OCI-LY1 (cell line): ENCODE measurements at regions not wholly inside any gene's neighbourhood (a gene's known extent, or its start where the extent isn't known, plus 50 kb on each side); places are given as distances from the start of the nearest gene placed in this dataset.

Experiments
- H2AFZ ChIP-seq: fragments of 200-600 bp; sonication (generic), shearing (Covaris generic); 2 replicates; pipeline ENCODE4 v1.6.0; 2014; ENCODE audit warnings: antibody characterized with exemption, mild to moderate bottlenecking, low read length
- H3F3A ChIP-seq: fragments of 200-600 bp; sonication (generic), shearing (Covaris generic); 2 replicates; pipeline ENCODE4 v1.6.0; 2014; ENCODE audit warnings: mild to moderate bottlenecking, antibody characterized with exemption, low read length, moderate library complexity; ENCODE audit not compliant: insufficient read depth
- H3K27ac ChIP-seq: fragments of 200-600 bp; sonication (generic); 2 replicates; pipeline ENCODE4 v1.5.1; 2014; ENCODE audit warnings: low read length, mixed run types, mild to moderate bottlenecking, low read depth; ENCODE audit not compliant: poor library complexity, severe bottlenecking
- H3K27me3 ChIP-seq: fragments of 200-600 bp; sonication (generic); 2 replicates; pipeline ENCODE4 v1.6.0; 2014; ENCODE audit warnings: antibody characterized with exemption, mild to moderate bottlenecking, low read length, moderate library complexity; ENCODE audit not compliant: insufficient read depth
- H3K36me3 ChIP-seq: fragments of 200-600 bp; sonication (generic); 2 replicates; pipeline ENCODE4 v1.6.1; 2014; ENCODE audit warnings: mild to moderate bottlenecking, antibody characterized with exemption, low read length, moderate library complexity, mixed read lengths; ENCODE audit not compliant: insufficient read depth
- H3K4me1 ChIP-seq: fragments of 200-600 bp; sonication (generic); 2 replicates; pipeline ENCODE4 v1.5.1; 2014; ENCODE audit warnings: mild to moderate bottlenecking, low read length, moderate library complexity; ENCODE audit not compliant: insufficient read depth, severe bottlenecking
- H3K4me2 ChIP-seq: fragments of 200-600 bp; sonication (generic), shearing (Covaris generic); 2 replicates; pipeline ENCODE4 v1.6.1; 2014; ENCODE audit warnings: low read length
- H3K4me3 ChIP-seq: fragments of 200-600 bp; sonication (generic); 2 replicates; pipeline ENCODE4 v1.5.1; 2014; ENCODE audit warnings: low read length, low read depth, mild to moderate bottlenecking, mixed read lengths; ENCODE audit not compliant: poor library complexity, severe bottlenecking
- H3K79me2 ChIP-seq: fragments of 200-600 bp; shearing (Covaris generic); 2 replicates; pipeline ENCODE4 v1.6.1; 2016; ENCODE audit warnings: mixed run types, low read length, mixed read lengths; ENCODE audit not compliant: insufficient read depth
- H3K9ac ChIP-seq: fragments of 200-600 bp; sonication (generic), shearing (Covaris generic); 2 replicates; pipeline ENCODE4 v1.6.1; 2014; ENCODE audit warnings: mild to moderate bottlenecking, low read length, mixed read lengths
- H3K9me2 ChIP-seq: fragments of 200-600 bp; sonication (generic), shearing (Covaris generic); 2 replicates; pipeline ENCODE4 v1.6.1; 2014; ENCODE audit warnings: low read depth, mild to moderate bottlenecking, low read length, mixed read lengths
- H3K9me3 ChIP-seq: fragments of 200-600 bp; shearing (Covaris generic); 2 replicates; pipeline ENCODE4 v1.6.1; 2014; ENCODE audit warnings: low read length, mixed read lengths
- H4K20me1 ChIP-seq: fragments of 200-600 bp; sonication (generic), shearing (Covaris generic); 2 replicates; pipeline ENCODE4 v1.6.0; 2016; ENCODE audit warnings: mild to moderate bottlenecking, low read length; ENCODE audit not compliant: insufficient read depth
- CTCF ChIP-seq: fragments of 200-600 bp; sonication (generic), shearing (Covaris generic); IDR thresholded peaks from 2 replicates; pipeline ENCODE4 v1.5.1; 2017; ENCODE audit warnings: mild to moderate bottlenecking, antibody characterized with exemption, low read length, moderate library complexity, mixed read lengths
- EZH2 ChIP-seq: fragments of 200-600 bp; sonication (generic), shearing (Covaris generic); IDR thresholded peaks from 2 replicates; pipeline ENCODE4 v1.8.0; 2017; ENCODE audit warnings: borderline replicate concordance, mixed run types, mild to moderate bottlenecking, antibody characterized with exemption, low read length, moderate library complexity, mixed read lengths

- no peak overlapping the region for H3K27ac ChIP-seq
- no peaks in the 10 kb centered on the region for H3K9me2 ChIP-seq
- H3K4me3 ChIP-seq, result no peak overlapping the region
- TF ChIP-seq EZH2 (no peak), CTCF (no peak)
- H2AFZ ChIP-seq, result no peak overlapping the region
- no peaks in the 10 kb centered on the region for H3K36me3 ChIP-seq
- no peaks in the 10 kb centered on the region for H3K4me1 ChIP-seq
- H3K4me2 ChIP-seq, result no peak overlapping the region
- no peaks in the 10 kb centered on the region for H4K20me1 ChIP-seq
- H3K79me2 ChIP-seq, result no peaks in the 10 kb centered on the region
- no peaks in the 10 kb centered on the region for H3F3A ChIP-seq
- no peaks in the 10 kb centered on the region for H3K27me3 ChIP-seq
- no peaks in the 10 kb centered on the region for H3K9me3 ChIP-seq
- no peak overlapping the region for H3K9ac ChIP-seq
Measured at GRCh38 chr11:91820709-91821108, 403.9 kb upstream of the FAT3 start.

- no peak for TF ChIP-seq CTCF
- TF ChIP-seq EZH2, result no peak
- H2AFZ ChIP-seq, result no peak overlapping the region
- H3K27me3 ChIP-seq, result no peaks in the 10 kb centered on the region
Measured at GRCh38 chr11:91819777-91820176, 404.8 kb upstream of the FAT3 start.

GRCh38 chr11:91819195-91819594 lies 405.4 kb upstream of the FAT3 start:
- no peak for TF ChIP-seq CTCF
- no peak for TF ChIP-seq EZH2
- no peaks in the 10 kb centered on the region for H3K36me3 ChIP-seq
- no peaks in the 10 kb centered on the region for H3K4me1 ChIP-seq
- no peaks in the 10 kb centered on the region for H3K79me2 ChIP-seq
- no peak overlapping the region for H3K9ac ChIP-seq
- H3K9me2 ChIP-seq, result no peaks in the 10 kb centered on the region
- no peaks in the 10 kb centered on the region for H4K20me1 ChIP-seq
- H3K4me2 ChIP-seq, result no peak overlapping the region
- H3K27ac ChIP-seq, result no peak overlapping the region
- H3K27me3 ChIP-seq, result no peaks in the 10 kb centered on the region
- no peak overlapping the region for H2AFZ ChIP-seq
- H3F3A ChIP-seq, result no peaks in the 10 kb centered on the region
- no peaks in the 10 kb centered on the region for H3K9me3 ChIP-seq
- H3K4me3 ChIP-seq, result no peak overlapping the region

More at GRCh38 chr11:91819777-91820176, 404.8 kb upstream of the FAT3 start:
- Histone ChIP-seq H3K9ac (no peak overlapping the region), H3K27ac (no peak overlapping the region), H3K4me1 (no peaks in the 10 kb centered on the region), H3F3A (no peaks in the 10 kb centered on the region), H3K36me3 (no peaks in the 10 kb centered on the region), H3K4me3 (no peak overlapping the region), H4K20me1 (no peaks in the 10 kb centered on the region), H3K9me3 (no peaks in the 10 kb centered on the region), H3K79me2 (no peaks in the 10 kb centered on the region), H3K4me2 (no peak overlapping the region), H3K9me2 (no peaks in the 10 kb centered on the region)
